ENCODE measurements at regions not wholly inside any gene's neighbourhood (a gene's known extent, or its start where the extent isn't known, plus 50 kb on each side); places are given as distances from the start of the nearest gene placed in this dataset.
"Not testable (repeated sequence)": the region's sequence is repeated elsewhere in the genome, so short reads cannot be mapped to it uniquely, and the experiment has no call there.

GRCh38 chr5:114060866-114061265 lies 301.0 kb upstream of the KCNN2 start:
- no peak for DNase-seq

- DNase-seq, result no peak
Measured at GRCh38 chr5:114062932-114063867, 298.7 kb upstream of the KCNN2 start.

GRCh38 chr5:114065912-114066311 lies 296.0 kb upstream of the KCNN2 start:
- no peak for DNase-seq

- DNase-seq, result no peak
Measured at GRCh38 chr5:114070093-114070722, 291.7 kb upstream of the KCNN2 start.

GRCh38 chr5:114089259-114089658 lies 272.6 kb upstream of the KCNN2 start:
- DNase-seq, result no peak

GRCh38 chr5:114097570-114097969 lies 264.3 kb upstream of the KCNN2 start:
- DNase-seq, result no peak

- no peak for DNase-seq
Measured at GRCh38 chr5:114099161-114099560, 262.7 kb upstream of the KCNN2 start.

GRCh38 chr5:114101153-114101552 lies 260.7 kb upstream of the KCNN2 start:
- no peak for DNase-seq

GRCh38 chr5:114113604-114114003 lies 248.3 kb upstream of the KCNN2 start:
- DNase-seq, result no peak

- no peak for DNase-seq
Measured at GRCh38 chr5:114116981-114117380, 244.9 kb upstream of the KCNN2 start.

GRCh38 chr5:114118511-114118910 lies 243.4 kb upstream of the KCNN2 start:
- no peak for DNase-seq

GRCh38 chr5:114120166-114120565 lies 241.7 kb upstream of the KCNN2 start:
- DNase-seq, result no peak

GRCh38 chr5:114122852-114123251 lies 239.0 kb upstream of the KCNN2 start:
- no peak for DNase-seq

- DNase-seq, result no peak
Measured at GRCh38 chr5:114123654-114124053, 238.2 kb upstream of the KCNN2 start.

- no peak for DNase-seq
Measured at GRCh38 chr5:114146398-114146797, 215.5 kb upstream of the KCNN2 start.

GRCh38 chr5:114148253-114148652 lies 213.6 kb upstream of the KCNN2 start:
- no peak for DNase-seq

- not testable (repeated sequence) for DNase-seq
Measured at GRCh38 chr5:114148728-114149127, 213.1 kb upstream of the KCNN2 start.

GRCh38 chr5:114152656-114153360 lies 209.1 kb upstream of the KCNN2 start:
- no peak for DNase-seq

GRCh38 chr5:114153392-114153791 lies 208.5 kb upstream of the KCNN2 start:
- DNase-seq, result no peak

- no peak for DNase-seq
Measured at GRCh38 chr5:114153833-114154232, 208.0 kb upstream of the KCNN2 start.

- DNase-seq, result no peak
Measured at GRCh38 chr5:114166081-114166480, 195.8 kb upstream of the KCNN2 start.

- DNase-seq, result no peak
Measured at GRCh38 chr5:114174131-114174530, 187.7 kb upstream of the KCNN2 start.

GRCh38 chr5:114174837-114175236 lies 187.0 kb upstream of the KCNN2 start:
- DNase-seq, result no peak

- DNase-seq, result no peak
Measured at GRCh38 chr5:114176356-114176755, 185.5 kb upstream of the KCNN2 start.

Measured in CD4-positive, alpha-beta T cell treated with Interleukin-1 beta for 1 hour (primary cell).